Heart left ventricle (tissue), 16 donors: ENCODE measurements at regions not wholly inside any gene's neighbourhood (a gene's known extent, or its start where the extent isn't known, plus 50 kb on each side); places are given as distances from the start of the nearest gene placed in this dataset.

Experiments used
- ATAC-seq, 4 donors: fragments of 200-7000 bp; cut with Tn5 transposase; one replicate each; pipeline ENCODE4 v1.9.1; 2020 to 2022; ENCODE audit warnings: moderate library complexity in 4 of 4, mild to moderate bottlenecking in 3 of 4, moderate number of reproducible peaks in 1 of 4
- DNase-seq, 5 donors: peaks; one replicate each; pipeline ENCODE4 v3.0.0-alpha.2; 2020
- H3K27ac ChIP-seq, 12 donors: fragments of 200-600 bp; sonication (generic) in 4 of 12; one replicate each; pipeline versions ENCODE4 v1.5.0 to v1.8.0; 2016 to 2022; ENCODE audit warnings: mild to moderate bottlenecking in 2 of 12
- H3K27me3 ChIP-seq, 9 donors: fragments of 200-600 bp; sonication (generic) in 2 of 9; one replicate each; pipeline versions ENCODE4 v1.5.1 to v1.8.0; 2016 to 2022; ENCODE audit warnings: mild to moderate bottlenecking in 3 of 9
- H3K36me3 ChIP-seq, 9 donors: fragments of 200-600 bp; sonication (generic) in 2 of 9; one replicate each; pipeline versions ENCODE4 v1.5.0 to v1.8.0; 2018 to 2022; ENCODE audit warnings: mild to moderate bottlenecking in 2 of 9
- H3K4me1 ChIP-seq, 12 donors: fragments of 200-600 bp; sonication (generic) in 4 of 12; one replicate each; pipeline versions ENCODE4 v1.5.0 to v1.8.0; 2016 to 2022; ENCODE audit warnings: mild to moderate bottlenecking in 3 of 12
- H3K4me3 ChIP-seq, 12 donors: fragments of 200-600 bp; sonication (generic) in 4 of 12; one replicate each; pipeline versions ENCODE4 v1.5.0 to v1.8.0; 2017 to 2022; ENCODE audit warnings: mild to moderate bottlenecking in 9 of 12, moderate library complexity in 4 of 12
- H3K9me3 ChIP-seq, 12 donors: fragments of 200-600 bp; sonication (generic) in 4 of 12; one replicate each; pipeline versions ENCODE4 v1.5.0 to v1.8.0; 2016 to 2022; ENCODE audit warnings: mild to moderate bottlenecking in 1 of 12
- CTCF ChIP-seq, 12 donors: fragments of 200-600 bp; sonication (generic) in 4 of 12; IDR thresholded peaks; one replicate each; pipeline versions ENCODE4 v1.5.0 to v1.8.0; 2018 to 2022; ENCODE audit warnings: antibody characterized with exemption in 12 of 12, mild to moderate bottlenecking in 5 of 12
- POLR2A ChIP-seq, 2 donors: fragments of 450-650 bp; IDR thresholded peaks; one replicate each; pipeline ENCODE4 v1.6.1; 2017; ENCODE audit warnings: antibody characterized with exemption in 2 of 2, mild to moderate bottlenecking in 2 of 2, moderate library complexity in 2 of 2
- WGBS, 4 donors: extraction: QIAGEN DNeasy Blood & Tissue Kit in 2 of 4; methylation state at CpG; one replicate each; pipeline versions ENCODE4 v1.1.5 to v1.1.7; 2013 to 2018; 5-methylcytosine and 5-hydroxymethylcytosine counted together
- intact Hi-C, 10 donors: fragments of 100-400 bp; cut with DNase I; formaldehyde crosslinking; loops; one replicate each; pipeline versions ENCODE4 v1.11.1 to v1.14.2; 2022
- donor health status: ischemic (EF 13 %, LVEDD 7.1; RV severe dilation, severe dysfunction).
- donor health status: healthy with polysubstance abuse.
- donor health status: DM: no; HTN: yes; CAD: no.
- donor health status: DM: no; HTN: no; CAD: no.
- donor health status: ischemic (EF 25% LVEDD 6.9; RV normal size, moderate dysfunction).
- donor health status: ischemic (EF 25% LVEDD 5.7; RV mildly dilated, moderate dysfunction).
- donor health status: healthy.
- donor health status: DM: yes; HTN: yes; CAD: no.
- donor health status: ischemic (EF 35%, LVEDD 5.7; RV mildly dilated, moderate dysfunction).
- donor health status: nonischemic (EF 11% LVEDD 7.7; RV severe dilation, severe dysfunction).
- donor health status: DM: yes; HTN: yes; CAD: no.
- donor health status: PGD.
- donor health status: ischemic (EF 29% LVEDD 5.4; RV normal size, mild dysfunction).
- donor health status: nonischemic (EF 23%, LVEDD 6.1; RV moderate dilation, normal function).

- no peaks in the 10 kb centered on the region for H3K27me3 ChIP-seq
- H3K27ac ChIP-seq, result no peak overlapping the region
- no peaks in the 10 kb centered on the region for H3K36me3 ChIP-seq
- no peaks in the 10 kb centered on the region for H3K4me1 ChIP-seq
- H3K4me3 ChIP-seq, result no peak overlapping the region
- 87 to 95% (median 92%) methylated on average over 1 of the region's 1 CpG for WGBS, 4 donors
- intact Hi-C loops, result no loop called here
- peaks cover 0 to 34% (median 4%) of the 10 kb centered on the region in 12 donors for H3K9me3 ChIP-seq
- ATAC-seq, result no peak
- TF ChIP-seq POLR2A (IDR thresholded peaks at IDR 0.05) (no peak), CTCF (IDR thresholded peaks at IDR 0.05) (no peak)
- no peak for DNase-seq
Measured at GRCh38 chr6:112401083-112401482, 54.0 kb downstream of the RFPL4B start.

GRCh38 chr6:112407101-112407590, 60.0 kb downstream of the RFPL4B start:
- Histone ChIP-seq H3K27me3 (no peaks in the 10 kb centered on the region), H3K27ac (no peak overlapping the region), H3K36me3 (no peaks in the 10 kb centered on the region), H3K4me1 (no peaks in the 10 kb centered on the region), H3K9me3 (peaks cover 0 to under 1% (median 0%) of the 10 kb centered on the region in 12 donors), H3K4me3 (no peak overlapping the region)
- WGBS, 4 donors, result 88 to 92% (median 90%) methylated on average over 9 of the region's 9 CpGs
- TF ChIP-seq CTCF (IDR thresholded peaks at IDR 0.05) (no peak), POLR2A (IDR thresholded peaks at IDR 0.05) (no peak)
- DNase-seq, result no peak
- no peak for ATAC-seq
- intact Hi-C loops, result no loop called here

- ATAC-seq (no peak), DNase-seq (no peak)
- Histone ChIP-seq H3K9me3 (no peaks in the 10 kb centered on the region), H3K36me3 (no peaks in the 10 kb centered on the region), H3K4me1 (no peaks in the 10 kb centered on the region), H3K4me3 (no peak overlapping the region), H3K27me3 (no peaks in the 10 kb centered on the region), H3K27ac (no peak overlapping the region)
- 90 to 97% (median 93%) methylated on average over 10 of the region's 10 CpGs for WGBS, 4 donors
- no peak for TF ChIP-seq POLR2A (IDR thresholded peaks at IDR 0.05)
- TF ChIP-seq CTCF (IDR thresholded peaks at IDR 0.05), result no peak
- intact Hi-C loops, result no loop called here
Measured at GRCh38 chr6:112408522-112408921, 61.4 kb downstream of the RFPL4B start.

DNA sequence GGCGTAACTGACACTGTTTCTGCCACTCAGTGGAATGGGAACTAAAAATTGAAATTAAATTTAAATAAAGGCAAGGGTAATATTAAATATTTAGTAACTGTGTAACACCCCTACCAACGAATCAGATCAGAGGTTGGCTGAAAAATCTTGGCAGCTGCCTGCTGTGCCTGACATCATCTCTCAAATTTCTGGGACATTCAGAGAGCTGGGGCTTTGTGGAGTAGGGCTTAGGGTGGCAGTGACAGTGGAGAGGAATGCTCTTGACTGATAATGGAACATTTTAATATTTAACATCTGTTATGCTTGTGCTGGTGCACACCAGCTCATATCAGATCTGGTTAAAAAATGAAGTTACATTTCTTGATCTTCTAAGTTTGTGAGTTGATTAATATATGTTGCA, 62.2 kb downstream of the RFPL4B start:
- H3K36me3 ChIP-seq, result no peaks in the 10 kb centered on the region
- TF ChIP-seq CTCF (IDR thresholded peaks at IDR 0.05), result no peak
- TF ChIP-seq POLR2A (IDR thresholded peaks at IDR 0.05), result no peak
- no peaks in the 10 kb centered on the region for H3K9me3 ChIP-seq
- H3K4me1 ChIP-seq, result no peaks in the 10 kb centered on the region
- ATAC-seq (no peak), DNase-seq (no peak)
- H3K27ac ChIP-seq, result no peak overlapping the region
- no peak overlapping the region for H3K4me3 ChIP-seq
- H3K27me3 ChIP-seq, result no peaks in the 10 kb centered on the region
- intact Hi-C loops, result no loop called here
- 54 to 61% (median 57%) methylated on average over 2 of the region's 2 CpGs for WGBS, 4 donors
